GM23248 (cell line): ENCODE measurements at regions not wholly inside any gene's neighbourhood (a gene's known extent, or its start where the extent isn't known, plus 50 kb on each side); places are given as distances from the start of the nearest gene placed in this dataset.

ENCODE experiments used
- EZH2 ChIP-seq: fragments of 200-600 bp; sonication (generic); IDR thresholded peaks from 2 replicates; pipeline ENCODE4 v1.6.1; 2018; ENCODE audit warnings: antibody characterized with exemption, mild to moderate bottlenecking; ENCODE audit not compliant: insufficient read depth, poor library complexity, severe bottlenecking
- EZH2phosphoT487 ChIP-seq: fragments of 200-600 bp; sonication (generic); IDR thresholded peaks from 2 replicates; pipeline ENCODE4 v1.6.1; 2018; ENCODE audit warnings: antibody characterized with exemption, moderate library complexity, mild to moderate bottlenecking, low read depth; ENCODE audit not compliant: insufficient read depth

GRCh38 chr11:106451228-106451922 lies 373.9 kb downstream of the AASDHPPT start:
- no peak for TF ChIP-seq EZH2
- TF ChIP-seq EZH2phosphoT487: no peak
